A673 (cell line): ENCODE measurements at regions not wholly inside any gene's neighbourhood (a gene's known extent, or its start where the extent isn't known, plus 50 kb on each side); places are given as distances from the start of the nearest gene placed in this dataset.

ENCODE experiments used
- BruUV-seq: library from RNA; stranded (reverse); fragments of 400-500 nt; replicated peaks from 2 replicates; lab custom pipeline; 2021; lab: Mats Ljungman, UMichigan
- CTCF ChIA-PET: fragments of 300-600 bp; sonication (Branson Sonifier 250); formaldehyde crosslinking; loops from one replicate; lab custom pipeline; 2022; ENCODE audit warnings: antibody characterized with exemption; lab: Charles Lee
- POLR2A ChIA-PET: fragments of 300-600 bp; sonication (Branson Sonifier 250); formaldehyde crosslinking; loops from one replicate; lab custom pipeline; 2022; ENCODE audit warnings: antibody characterized with exemption; ENCODE audit not compliant: low non-redundant PET; lab: Charles Lee
- DNase-seq: peaks from one replicate; pipeline ENCODE4 v3.0.0-alpha.2; 2015; ENCODE audit warnings: low spot score
- H3K27ac ChIP-seq: fragments of 200-600 bp; sonication (generic); 2 replicates; pipeline ENCODE4 v1.5.1; 2016; ENCODE audit warnings: mixed run types, low read depth, mild to moderate bottlenecking, mixed read lengths, antibody characterized with exemption, low read length; ENCODE audit not compliant: poor library complexity, severe bottlenecking
- H3K27me3 ChIP-seq: fragments of 200-600 bp; sonication (generic); replicated peaks from 2 replicates; pipeline ENCODE4 v1.6.1; 2017; ENCODE audit warnings: mixed run types, low read depth, mild to moderate bottlenecking, mixed read lengths, antibody characterized with exemption, low read length; ENCODE audit not compliant: insufficient read depth, poor library complexity
- H3K36me3 ChIP-seq: fragments of 200-600 bp; sonication (generic); 2 replicates; pipeline ENCODE4 v1.6.1; 2016; ENCODE audit warnings: mixed run types, mild to moderate bottlenecking, mixed read lengths, antibody characterized with exemption, low read length; ENCODE audit not compliant: insufficient read depth, poor library complexity, severe bottlenecking
- H3K4me1 ChIP-seq: fragments of 200-600 bp; sonication (generic); 2 replicates; pipeline ENCODE4 v1.6.1; 2017; ENCODE audit warnings: mixed run types, mild to moderate bottlenecking, mixed read lengths, antibody characterized with exemption, low read length; ENCODE audit not compliant: insufficient read depth, poor library complexity, severe bottlenecking
- H3K4me3 ChIP-seq: fragments of 200-600 bp; sonication (generic); 2 replicates; pipeline ENCODE4 v1.5.1; 2016; ENCODE audit warnings: low read depth, mixed run types, mild to moderate bottlenecking, mixed read lengths, low read length; ENCODE audit not compliant: poor library complexity, severe bottlenecking
- H3K9me3 ChIP-seq: fragments of 200-600 bp; sonication (generic); 2 replicates; pipeline ENCODE4 v1.6.1; 2016; ENCODE audit warnings: mixed run types, low read depth, mild to moderate bottlenecking, mixed read lengths, antibody characterized with exemption, low read length; ENCODE audit not compliant: poor library complexity, severe bottlenecking
- CTCF ChIP-seq: fragments of 300-800, 200-600 bp; sonication (generic); conservative IDR thresholded peaks from 2 replicates; pipeline ENCODE4 v1.5.1; 2017; ENCODE audit warnings: low read depth, mild to moderate bottlenecking, antibody characterized with exemption, low read length, moderate library complexity, mixed read lengths
- EZH2 ChIP-seq: fragments of 200-600 bp; sonication (generic); IDR thresholded peaks from 2 replicates; pipeline ENCODE4 v1.6.1; 2017; ENCODE audit warnings: borderline replicate concordance, low read depth, mild to moderate bottlenecking, mixed read lengths, antibody characterized with exemption, low read length; ENCODE audit not compliant: poor library complexity, severe bottlenecking
- intact Hi-C: fragments of 100-400 bp; cut with micrococcal nuclease; formaldehyde crosslinking; loops from one replicate; pipeline ENCODE4 v1.10.0; 2022; ENCODE audit not compliant: unreplicated experiment

DNA sequence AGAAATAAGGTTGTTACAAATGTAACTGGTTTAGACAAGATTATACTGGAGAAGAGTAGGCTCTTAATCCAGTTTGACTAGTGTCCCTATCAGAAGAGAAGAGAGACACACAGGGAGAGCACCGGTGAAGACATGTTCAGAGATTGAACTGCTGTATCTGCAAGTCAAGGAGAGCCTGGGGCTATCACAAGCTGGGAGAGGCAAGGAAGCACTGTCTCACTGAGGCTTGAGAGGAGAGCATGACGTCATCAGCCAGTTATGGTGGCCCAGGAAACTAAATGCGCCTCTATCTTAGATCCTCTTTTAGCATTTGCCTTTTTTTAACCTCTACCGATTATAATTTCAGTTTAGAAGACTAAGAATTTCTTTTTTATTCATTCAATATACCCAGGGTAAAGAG lies 583.4 kb downstream of the TRAM1L1 start:
- ChIA-PET POLR2A (no interaction called here), CTCF (no interaction called here)

GRCh38 chr4:116500225-116500624 lies 585.2 kb downstream of the TRAM1L1 start:
- intact Hi-C loops: no loop called here

More for the DNA sequence above, 583.4 kb downstream of the TRAM1L1 start:
- Histone ChIP-seq H3K4me3 (no peak overlapping the region), H3K4me1 (no peaks in the 10 kb centered on the region), H3K27ac (no peak overlapping the region), H3K36me3 (no peaks in the 10 kb centered on the region), H3K9me3 (no peaks in the 10 kb centered on the region), H3K27me3 (no peaks in the 10 kb centered on the region)
- TF ChIP-seq CTCF (no peak), EZH2 (no peak)
- no TSS peak for BruUV-seq
- intact Hi-C loops: no loop called here
- DNase-seq: peak; percentile 10

DNA sequence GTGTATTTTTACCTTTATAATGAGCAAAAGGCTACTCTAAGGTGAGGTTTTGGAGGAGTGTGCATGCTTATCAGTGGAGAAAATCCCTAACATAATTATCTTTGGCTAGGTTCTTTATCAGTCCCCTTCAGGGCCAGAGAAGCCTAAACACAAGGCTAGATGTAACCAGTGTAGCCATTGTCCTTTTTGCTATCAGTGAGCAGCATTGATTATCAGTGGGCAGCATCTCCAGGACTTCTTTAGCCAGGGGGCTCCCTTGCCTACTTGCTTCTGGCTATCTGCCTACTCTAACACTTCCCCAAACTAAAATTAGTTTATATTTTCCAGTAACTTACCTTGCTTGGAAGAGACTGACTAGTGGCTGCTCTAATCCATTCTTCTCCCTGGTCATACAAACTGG lies 595.6 kb downstream of the TRAM1L1 start:
- no peaks in the 10 kb centered on the region for H3K9me3 ChIP-seq
- no peaks in the 10 kb centered on the region for H3K27me3 ChIP-seq
- H3K36me3 ChIP-seq: no peaks in the 10 kb centered on the region
- TF ChIP-seq CTCF (no peak), EZH2 (no peak)
- H3K27ac ChIP-seq: no peak overlapping the region
- POLR2A ChIA-PET: no interaction called here
- intact Hi-C loops: no loop called here
- H3K4me3 ChIP-seq: no peak overlapping the region
- no peak for DNase-seq
- H3K4me1 ChIP-seq: peaks cover 3% of the 10 kb centered on the region
- no TSS peak for BruUV-seq
- CTCF ChIA-PET: no interaction called here

More at GRCh38 chr4:116500225-116500624, 585.2 kb downstream of the TRAM1L1 start:
- CTCF ChIA-PET: no interaction called here
- Histone ChIP-seq H3K4me1 (no peaks in the 10 kb centered on the region), H3K4me3 (no peak overlapping the region), H3K27me3 (no peaks in the 10 kb centered on the region), H3K27ac (no peak overlapping the region), H3K9me3 (no peaks in the 10 kb centered on the region), H3K36me3 (no peaks in the 10 kb centered on the region)
- no peak for DNase-seq
- POLR2A ChIA-PET: no interaction called here
- BruUV-seq: no TSS peak
- TF ChIP-seq CTCF (no peak), EZH2 (no peak)
